Peyer's patch (tissue), 4 donors: ENCODE measurements at regions not wholly inside any gene's neighbourhood (a gene's known extent, or its start where the extent isn't known, plus 50 kb on each side); places are given as distances from the start of the nearest gene placed in this dataset.
A peak's percentile ranks its signal among the peaks of the same experiment; 100 is the strongest.

Source experiments
- DNase-seq, 3 donors: peaks; one replicate each; pipeline ENCODE4 v3.0.0-alpha.2; 2017 to 2019
- H3K27ac ChIP-seq, 4 donors: fragments of 200-600 bp; sonication (generic); one replicate each; pipeline ENCODE4 v1.5.1; 2016 to 2019
- H3K27me3 ChIP-seq, 2 donors: fragments of 200-600 bp; sonication (generic); one replicate each; pipeline ENCODE4 v1.5.1; 2019
- H3K36me3 ChIP-seq, 3 donors: fragments of 200-600 bp; sonication (generic); one replicate each; pipeline ENCODE4 v1.5.1; 2016 to 2019
- H3K4me1 ChIP-seq, 4 donors: fragments of 200-600 bp; sonication (generic); one replicate each; pipeline ENCODE4 v1.5.1; 2016 to 2019
- H3K4me3 ChIP-seq, 4 donors: fragments of 200-600 bp; sonication (generic); 1 replicate in 3 of 4; 2 replicates in 1 of 4; pipeline ENCODE4 v1.5.1; 2016 to 2019; ENCODE audit warnings: mild to moderate bottlenecking in 1 of 4
- H3K9me3 ChIP-seq, 4 donors: fragments of 200-600 bp; sonication (generic); one replicate each; pipeline ENCODE4 v1.5.1; 2016 to 2019; ENCODE audit warnings: mild to moderate bottlenecking in 1 of 4
- POLR2A ChIP-seq, 2 donors: fragments of 450-650 bp; IDR thresholded peaks; one replicate each; pipeline ENCODE4 v1.5.1; 2017; ENCODE audit warnings: antibody characterized with exemption in 2 of 2, mild to moderate bottlenecking in 2 of 2, moderate library complexity in 2 of 2
- TF ChIP-seq, protein P1 (sequence below), 6 experiments: fragments of 450-650 bp in 4 of 6; fragments of 200-600 bp in 2 of 6; sonication (generic) in 1 of 6; IDR thresholded peaks; one replicate each; pipeline ENCODE4 v1.5.1; 2017 to 2019; ENCODE audit warnings: antibody characterized with exemption in 6 of 6, mild to moderate bottlenecking in 3 of 6, moderate library complexity in 1 of 6

DNA sequence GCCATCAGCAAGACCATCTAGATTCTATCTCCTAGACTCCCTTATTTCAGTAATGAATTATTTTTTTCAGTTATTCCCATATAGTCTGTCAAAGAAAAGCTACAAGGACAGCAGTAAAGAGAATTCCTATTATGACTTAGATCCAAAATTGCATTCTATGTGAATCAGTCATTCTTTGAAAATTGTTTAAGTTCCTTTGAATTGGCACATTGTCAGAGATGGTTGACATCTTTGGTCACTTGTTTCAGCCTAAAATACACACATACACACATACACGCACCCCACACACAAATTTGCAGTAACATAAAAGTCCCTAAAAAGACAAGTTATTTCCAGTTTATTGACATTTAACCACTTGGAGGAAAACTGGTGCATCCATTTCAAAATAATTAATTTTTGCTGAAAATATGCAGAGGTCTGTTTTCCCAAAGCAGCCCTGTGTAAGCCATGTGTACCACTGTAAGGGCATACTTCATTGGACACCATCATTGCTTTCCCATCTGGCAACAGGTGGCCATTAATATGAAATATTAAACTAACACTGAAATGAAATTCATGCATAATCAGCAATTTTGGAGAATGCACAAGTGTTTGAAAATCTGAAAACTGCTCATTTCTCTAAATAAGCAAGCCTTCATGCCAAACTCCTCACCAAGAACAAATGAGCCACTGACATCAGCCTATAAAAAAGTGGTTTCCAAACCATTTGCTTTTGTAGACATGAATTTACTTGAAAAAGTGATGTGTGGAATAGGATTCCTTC is 121.7 kb upstream of the COL1A2 start:
- Histone ChIP-seq H3K27me3 (no peaks in the 10 kb centered on the region), H3K36me3 (no peaks in the 10 kb centered on the region), H3K4me1 (no peaks in the 10 kb centered on the region), H3K27ac (no peak overlapping the region), H3K4me3 (no peak overlapping the region), H3K9me3 (no peaks in the 10 kb centered on the region)
- TF ChIP-seq, protein P1, sequence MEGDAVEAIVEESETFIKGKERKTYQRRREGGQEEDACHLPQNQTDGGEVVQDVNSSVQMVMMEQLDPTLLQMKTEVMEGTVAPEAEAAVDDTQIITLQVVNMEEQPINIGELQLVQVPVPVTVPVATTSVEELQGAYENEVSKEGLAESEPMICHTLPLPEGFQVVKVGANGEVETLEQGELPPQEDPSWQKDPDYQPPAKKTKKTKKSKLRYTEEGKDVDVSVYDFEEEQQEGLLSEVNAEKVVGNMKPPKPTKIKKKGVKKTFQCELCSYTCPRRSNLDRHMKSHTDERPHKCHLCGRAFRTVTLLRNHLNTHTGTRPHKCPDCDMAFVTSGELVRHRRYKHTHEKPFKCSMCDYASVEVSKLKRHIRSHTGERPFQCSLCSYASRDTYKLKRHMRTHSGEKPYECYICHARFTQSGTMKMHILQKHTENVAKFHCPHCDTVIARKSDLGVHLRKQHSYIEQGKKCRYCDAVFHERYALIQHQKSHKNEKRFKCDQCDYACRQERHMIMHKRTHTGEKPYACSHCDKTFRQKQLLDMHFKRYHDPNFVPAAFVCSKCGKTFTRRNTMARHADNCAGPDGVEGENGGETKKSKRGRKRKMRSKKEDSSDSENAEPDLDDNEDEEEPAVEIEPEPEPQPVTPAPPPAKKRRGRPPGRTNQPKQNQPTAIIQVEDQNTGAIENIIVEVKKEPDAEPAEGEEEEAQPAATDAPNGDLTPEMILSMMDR (IDR thresholded peaks at IDR 0.05): no peak
- no peak for TF ChIP-seq POLR2A (IDR thresholded peaks at IDR 0.05)
- no peak for DNase-seq

DNA sequence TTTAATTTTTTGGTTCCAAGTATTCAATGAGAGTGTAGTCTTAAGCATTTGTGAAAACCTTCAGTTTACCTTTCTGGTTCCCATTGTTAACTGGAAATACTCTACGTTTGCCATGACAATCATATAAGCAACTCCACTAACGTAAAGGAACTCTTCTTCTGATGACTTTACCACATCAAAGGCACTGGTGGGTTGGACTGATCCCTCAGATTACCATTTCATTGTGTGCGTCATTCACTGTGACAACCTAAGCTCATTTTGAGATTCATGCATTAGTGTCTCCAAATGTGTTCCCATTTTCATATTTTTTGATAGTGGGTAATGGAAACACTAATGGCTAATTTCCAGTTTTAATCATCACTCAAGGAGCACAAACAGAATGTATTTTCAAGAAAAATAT is 119.9 kb upstream of the COL1A2 start:
- Histone ChIP-seq H3K4me1 (no peaks in the 10 kb centered on the region), H3K9me3 (no peaks in the 10 kb centered on the region), H3K27ac (no peak overlapping the region), H3K36me3 (no peaks in the 10 kb centered on the region), H3K4me3 (no peak overlapping the region), H3K27me3 (no peaks in the 10 kb centered on the region)
- no peak for TF ChIP-seq POLR2A (IDR thresholded peaks at IDR 0.05)
- TF ChIP-seq, protein P1 (IDR thresholded peaks at IDR 0.05): no peak
- DNase-seq: no peak

DNA sequence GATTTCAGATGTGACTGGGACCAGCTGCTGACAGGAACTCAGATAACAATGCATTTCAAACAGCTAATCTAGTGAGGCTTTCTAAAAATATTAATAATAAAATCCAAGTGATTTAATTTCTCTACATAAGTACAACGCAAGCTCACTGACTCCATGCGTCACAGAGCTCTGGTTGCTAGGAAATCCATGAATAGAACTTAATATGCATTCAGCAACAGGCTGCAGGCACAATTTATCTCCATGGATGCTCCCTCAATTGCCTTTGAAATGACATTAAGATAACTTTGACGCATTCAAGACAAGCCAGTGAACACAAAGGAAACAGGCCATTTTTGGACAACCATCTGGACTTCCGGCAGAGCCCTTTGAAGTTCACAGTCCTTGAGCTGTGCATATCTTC is 118.7 kb upstream of the COL1A2 start:
- TF ChIP-seq POLR2A (IDR thresholded peaks at IDR 0.05): no peak
- TF ChIP-seq, protein P1 (IDR thresholded peaks at IDR 0.05): no peak
- Histone ChIP-seq H3K9me3 (no peaks in the 10 kb centered on the region), H3K4me1 (no peaks in the 10 kb centered on the region), H3K27me3 (no peaks in the 10 kb centered on the region), H3K27ac (no peak overlapping the region), H3K4me3 (no peak overlapping the region), H3K36me3 (no peaks in the 10 kb centered on the region)
- DNase-seq: no peak

DNA sequence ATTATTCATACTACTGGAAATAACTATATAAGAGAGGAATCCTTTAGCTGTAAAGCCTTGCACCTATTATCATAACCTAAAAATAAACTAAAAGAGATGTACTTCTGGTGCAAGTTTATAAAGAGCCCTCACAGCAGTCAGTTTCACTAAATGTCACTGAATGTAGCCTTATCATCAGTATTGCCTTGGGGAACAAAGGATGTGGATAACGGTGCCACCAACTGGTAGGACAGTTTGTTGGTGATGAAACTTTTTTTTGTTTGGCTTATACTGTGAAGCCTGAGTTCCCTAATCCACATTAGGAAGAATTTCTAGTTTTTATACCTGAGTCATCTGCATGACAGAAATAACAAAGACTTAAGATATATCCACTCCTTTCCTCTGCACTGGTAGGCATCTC is 117.9 kb upstream of the COL1A2 start:
- Histone ChIP-seq H3K36me3 (no peaks in the 10 kb centered on the region), H3K4me1 (no peaks in the 10 kb centered on the region), H3K9me3 (no peaks in the 10 kb centered on the region), H3K4me3 (no peak overlapping the region), H3K27ac (no peak overlapping the region), H3K27me3 (no peaks in the 10 kb centered on the region)
- TF ChIP-seq, protein P1 (IDR thresholded peaks at IDR 0.05): peak in 2 of 6 experiments; percentile 22 to 25
- TF ChIP-seq POLR2A (IDR thresholded peaks at IDR 0.05): no peak
- no peak for DNase-seq

DNA sequence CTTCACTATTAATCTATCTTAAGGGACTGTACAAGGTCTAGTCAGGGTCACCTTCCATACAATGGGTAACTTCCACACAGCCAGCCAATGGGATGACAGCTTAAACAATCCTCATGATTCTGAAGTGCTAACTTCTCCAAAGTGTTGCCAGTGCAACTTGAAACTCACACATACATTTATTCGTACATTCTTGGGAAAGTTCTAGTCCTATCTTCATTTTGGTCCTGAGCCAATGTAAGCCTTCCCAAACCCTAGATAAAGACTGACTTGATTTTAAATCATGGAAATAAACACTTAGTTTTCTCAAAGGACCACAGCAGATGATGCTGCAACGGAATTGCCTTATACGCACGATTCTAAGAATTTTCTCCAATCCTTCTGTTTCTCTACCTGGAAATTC is 117.5 kb upstream of the COL1A2 start:
- DNase-seq: no peak
- Histone ChIP-seq H3K4me1 (no peaks in the 10 kb centered on the region), H3K27me3 (no peaks in the 10 kb centered on the region), H3K9me3 (no peaks in the 10 kb centered on the region), H3K36me3 (no peaks in the 10 kb centered on the region), H3K4me3 (no peak overlapping the region), H3K27ac (no peak overlapping the region)
- TF ChIP-seq POLR2A (IDR thresholded peaks at IDR 0.05): no peak
- TF ChIP-seq, protein P1 (IDR thresholded peaks at IDR 0.05): no peak
